Right lobe of liver (tissue), 4 donors: ENCODE measurements at regions not wholly inside any gene's neighbourhood (a gene's known extent, or its start where the extent isn't known, plus 50 kb on each side); places are given as distances from the start of the nearest gene placed in this dataset.

Experiments used
- CTCF ChIP-seq, 4 donors: fragments of 200-600 bp in 3 of 4; fragments of 450-650 bp in 1 of 4; IDR thresholded peaks; one replicate each; pipeline versions ENCODE4 v1.5.1 to v1.8.0; 2016 to 2022; ENCODE audit warnings: antibody characterized with exemption in 4 of 4, mild to moderate bottlenecking in 2 of 4
- POLR2A ChIP-seq: fragments of 450-650 bp; IDR thresholded peaks from one replicate; pipeline ENCODE4 v1.6.1; 2017; ENCODE audit warnings: antibody characterized with exemption, mild to moderate bottlenecking
- donor health status: DM: no; HTN: no; CAD: no.
- donor health status: DM: no; HTN: no; CAD: no.
- donor health status: DM: no; HTN: yes; CAD: no.

GRCh38 chr11:80144897-80145594 is 704.2 kb upstream of the TENM4 start:
- TF ChIP-seq POLR2A (no peak), CTCF (IDR thresholded peaks at IDR 0.05) (no peak)
